WERI-Rb-1 (cell line): ENCODE measurements at regions not wholly inside any gene's neighbourhood (a gene's known extent, or its start where the extent isn't known, plus 50 kb on each side); places are given as distances from the start of the nearest gene placed in this dataset.

ENCODE experiments used
- DNase-seq: peaks from one replicate; pipeline ENCODE4 v3.0.0-alpha.2; 2020
- H3K27ac ChIP-seq: fragments of 250-450 bp; sonication (Bioruptor Pico); 2 replicates; pipeline ENCODE4 v1.5.1; 2020; ENCODE audit warnings: mild to moderate bottlenecking, moderate library complexity
- H3K27me3 ChIP-seq: fragments of 250-450 bp; sonication (Bioruptor Pico); 2 replicates; pipeline ENCODE4 v1.5.1; 2021; ENCODE audit warnings: mild to moderate bottlenecking, low read depth, moderate library complexity; ENCODE audit not compliant: insufficient read depth, severe bottlenecking
- H3K36me3 ChIP-seq: fragments of 250-450 bp; sonication (Bioruptor Pico); 2 replicates; pipeline ENCODE4 v1.5.1; 2020; ENCODE audit warnings: mild to moderate bottlenecking, moderate library complexity
- H3K4me3 ChIP-seq: 2 replicates; pipeline ENCODE4 v1.5.1; 2011; ENCODE audit warnings: low read depth, mild to moderate bottlenecking, control low read depth, low read length
- H3K9me3 ChIP-seq: fragments of 250-450 bp; sonication (Bioruptor Pico); 2 replicates; pipeline ENCODE4 v1.5.1; 2021; ENCODE audit warnings: mild to moderate bottlenecking, moderate library complexity; ENCODE audit not compliant: severe bottlenecking
- TF ChIP-seq, protein P1 (sequence below): IDR thresholded peaks from 2 replicates; pipeline ENCODE4 v1.5.1; 2011; ENCODE audit warnings: low read depth, mild to moderate bottlenecking, control low read depth, inconsistent platforms, low read length

DNA sequence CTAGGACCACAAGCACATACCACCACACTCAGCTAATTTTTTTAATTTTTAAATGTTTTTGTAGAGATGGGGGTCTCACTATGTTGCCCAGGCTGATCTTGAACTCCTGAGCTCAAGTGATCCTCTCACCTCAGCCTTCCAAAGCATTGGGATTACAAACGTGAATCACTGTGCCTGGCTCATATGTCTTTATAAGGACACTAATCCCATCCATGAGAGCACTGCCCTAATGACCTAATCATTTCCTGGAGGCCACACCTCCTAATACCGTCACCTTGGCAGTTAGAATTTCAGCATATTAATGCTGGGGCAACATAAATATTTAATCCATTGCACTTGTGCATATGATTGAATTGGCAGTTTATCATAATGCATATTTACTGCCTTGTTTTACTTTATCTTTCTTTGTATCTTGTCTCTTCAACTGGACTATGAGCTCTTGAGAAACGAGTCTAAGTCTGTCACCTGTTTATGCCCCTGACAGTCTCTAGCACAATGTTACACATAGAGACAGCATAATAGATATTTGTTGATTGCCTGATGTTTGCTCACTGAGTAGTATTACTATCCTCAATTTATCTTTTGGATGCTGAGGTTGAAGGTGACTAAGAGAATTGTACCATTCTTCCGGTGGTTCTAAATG, 172.0 kb downstream of the AASDH start:
- no peak overlapping the region for H3K27ac ChIP-seq
- H3K9me3 ChIP-seq: peaks cover 7% of the 10 kb centered on the region
- DNase-seq: no peak
- peaks cover 23% of the 10 kb centered on the region for H3K36me3 ChIP-seq
- no peaks in the 10 kb centered on the region for H3K27me3 ChIP-seq
- TF ChIP-seq, protein P1, sequence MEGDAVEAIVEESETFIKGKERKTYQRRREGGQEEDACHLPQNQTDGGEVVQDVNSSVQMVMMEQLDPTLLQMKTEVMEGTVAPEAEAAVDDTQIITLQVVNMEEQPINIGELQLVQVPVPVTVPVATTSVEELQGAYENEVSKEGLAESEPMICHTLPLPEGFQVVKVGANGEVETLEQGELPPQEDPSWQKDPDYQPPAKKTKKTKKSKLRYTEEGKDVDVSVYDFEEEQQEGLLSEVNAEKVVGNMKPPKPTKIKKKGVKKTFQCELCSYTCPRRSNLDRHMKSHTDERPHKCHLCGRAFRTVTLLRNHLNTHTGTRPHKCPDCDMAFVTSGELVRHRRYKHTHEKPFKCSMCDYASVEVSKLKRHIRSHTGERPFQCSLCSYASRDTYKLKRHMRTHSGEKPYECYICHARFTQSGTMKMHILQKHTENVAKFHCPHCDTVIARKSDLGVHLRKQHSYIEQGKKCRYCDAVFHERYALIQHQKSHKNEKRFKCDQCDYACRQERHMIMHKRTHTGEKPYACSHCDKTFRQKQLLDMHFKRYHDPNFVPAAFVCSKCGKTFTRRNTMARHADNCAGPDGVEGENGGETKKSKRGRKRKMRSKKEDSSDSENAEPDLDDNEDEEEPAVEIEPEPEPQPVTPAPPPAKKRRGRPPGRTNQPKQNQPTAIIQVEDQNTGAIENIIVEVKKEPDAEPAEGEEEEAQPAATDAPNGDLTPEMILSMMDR: no peak
- no peak overlapping the region for H3K4me3 ChIP-seq

DNA sequence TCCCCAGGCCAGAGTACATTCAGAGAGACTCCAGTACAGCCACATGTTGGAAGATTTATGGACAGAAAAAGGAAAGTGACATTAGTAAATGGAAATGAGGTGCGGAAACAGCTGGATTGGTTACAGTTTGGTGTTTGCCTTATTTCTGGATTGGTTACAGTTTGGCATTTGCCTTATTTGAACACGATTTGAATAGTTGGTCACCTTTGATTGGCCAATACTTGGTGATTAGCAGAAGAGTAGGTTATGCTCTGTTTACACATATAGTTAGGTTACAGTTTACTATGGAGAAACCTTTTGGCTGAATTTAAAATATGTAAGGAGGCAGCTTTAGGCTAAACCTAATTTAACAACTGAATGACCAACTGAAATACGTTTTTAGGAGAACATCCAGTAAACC, 173.7 kb downstream of the AASDH start:
- H3K4me3 ChIP-seq: no peak overlapping the region
- TF ChIP-seq, protein P1: no peak
- H3K27ac ChIP-seq: no peak overlapping the region
- no peaks in the 10 kb centered on the region for H3K27me3 ChIP-seq
- no peak for DNase-seq
- H3K36me3 ChIP-seq: peaks cover 21% of the 10 kb centered on the region
- peaks cover 7% of the 10 kb centered on the region for H3K9me3 ChIP-seq

DNA sequence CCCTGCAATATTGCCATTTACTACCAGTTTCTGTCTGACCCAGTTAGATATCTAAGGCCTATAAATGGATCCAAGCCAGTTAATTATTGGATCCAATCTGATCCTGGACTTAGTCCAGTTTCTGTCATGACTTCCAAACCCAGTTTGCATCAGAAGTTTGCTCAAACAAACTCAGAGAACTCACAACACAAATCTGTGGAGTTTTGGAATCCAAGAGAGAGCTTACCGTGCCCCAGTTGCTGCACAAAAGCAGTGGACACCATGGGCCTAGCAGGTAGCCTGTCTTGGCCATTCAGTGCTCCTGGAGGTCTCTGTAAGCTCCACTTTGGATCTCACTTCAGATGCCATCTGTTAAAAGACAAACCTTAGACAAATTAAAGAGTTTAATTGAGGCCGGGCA, 174.5 kb downstream of the AASDH start:
- DNase-seq: no peak
- TF ChIP-seq, protein P1: no peak
- no peaks in the 10 kb centered on the region for H3K27me3 ChIP-seq
- H3K9me3 ChIP-seq: peaks cover 7% of the 10 kb centered on the region
- H3K36me3 ChIP-seq: peaks cover 21% of the 10 kb centered on the region
- H3K27ac ChIP-seq: no peak overlapping the region
- H3K4me3 ChIP-seq: no peak overlapping the region

- Histone ChIP-seq H3K27ac (no peak overlapping the region), H3K9me3 (peaks cover 7% of the 10 kb centered on the region), H3K4me3 (no peak overlapping the region), H3K36me3 (peaks cover 23% of the 10 kb centered on the region), H3K27me3 (no peaks in the 10 kb centered on the region)
- TF ChIP-seq, protein P1: no peak
- DNase-seq: no peak
Measured at GRCh38 chr4:56211202-56211601, 176.1 kb downstream of the AASDH start.

DNA sequence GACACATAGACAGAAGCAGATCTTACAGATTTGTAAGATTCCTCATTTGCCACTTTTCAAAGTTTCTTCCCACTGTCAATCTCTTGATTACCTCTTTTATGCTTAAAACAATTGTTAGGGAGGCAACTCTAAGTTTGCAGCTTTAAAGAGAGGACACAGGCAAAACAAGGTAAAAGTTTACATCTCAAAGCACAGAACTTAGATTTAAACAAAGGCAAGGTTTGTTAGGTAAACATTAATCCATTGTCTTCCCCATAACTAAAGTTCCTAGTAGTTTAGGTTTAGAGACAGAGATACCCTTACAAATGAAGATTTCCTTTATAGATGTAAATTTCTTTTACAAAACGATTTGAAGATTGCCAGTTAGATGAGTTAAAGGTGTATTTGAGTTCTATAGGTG, 176.9 kb downstream of the AASDH start:
- peaks cover 7% of the 10 kb centered on the region for H3K9me3 ChIP-seq
- no peak for DNase-seq
- H3K4me3 ChIP-seq: no peak overlapping the region
- H3K36me3 ChIP-seq: peaks cover 23% of the 10 kb centered on the region
- TF ChIP-seq, protein P1: no peak
- no peak overlapping the region for H3K27ac ChIP-seq
- H3K27me3 ChIP-seq: no peaks in the 10 kb centered on the region

GRCh38 chr4:56209767-56210166, 177.5 kb downstream of the AASDH start:
- TF ChIP-seq, protein P1: no peak
- Histone ChIP-seq H3K27me3 (no peaks in the 10 kb centered on the region), H3K27ac (no peak overlapping the region), H3K4me3 (no peak overlapping the region), H3K36me3 (peaks cover 23% of the 10 kb centered on the region), H3K9me3 (peaks cover 7% of the 10 kb centered on the region)
- no peak for DNase-seq
